Lung microvascular endothelial cell (primary cell): ENCODE measurements at regions not wholly inside any gene's neighbourhood (a gene's known extent, or its start where the extent isn't known, plus 50 kb on each side); places are given as distances from the start of the nearest gene placed in this dataset.
A peak's percentile ranks its signal among the peaks of the same experiment; 100 is the strongest.
"Not testable (repeated sequence)": the region's sequence is repeated elsewhere in the genome, so short reads cannot be mapped to it uniquely, and the experiment has no call there.

ENCODE experiments used
- DNase-seq, 2 donors: peaks; one replicate each; pipeline versions ENCODE4 v3.0.0 to v3.0.0-alpha.2; 2010; ENCODE audit warnings: low read depth in 2 of 2

DNA sequence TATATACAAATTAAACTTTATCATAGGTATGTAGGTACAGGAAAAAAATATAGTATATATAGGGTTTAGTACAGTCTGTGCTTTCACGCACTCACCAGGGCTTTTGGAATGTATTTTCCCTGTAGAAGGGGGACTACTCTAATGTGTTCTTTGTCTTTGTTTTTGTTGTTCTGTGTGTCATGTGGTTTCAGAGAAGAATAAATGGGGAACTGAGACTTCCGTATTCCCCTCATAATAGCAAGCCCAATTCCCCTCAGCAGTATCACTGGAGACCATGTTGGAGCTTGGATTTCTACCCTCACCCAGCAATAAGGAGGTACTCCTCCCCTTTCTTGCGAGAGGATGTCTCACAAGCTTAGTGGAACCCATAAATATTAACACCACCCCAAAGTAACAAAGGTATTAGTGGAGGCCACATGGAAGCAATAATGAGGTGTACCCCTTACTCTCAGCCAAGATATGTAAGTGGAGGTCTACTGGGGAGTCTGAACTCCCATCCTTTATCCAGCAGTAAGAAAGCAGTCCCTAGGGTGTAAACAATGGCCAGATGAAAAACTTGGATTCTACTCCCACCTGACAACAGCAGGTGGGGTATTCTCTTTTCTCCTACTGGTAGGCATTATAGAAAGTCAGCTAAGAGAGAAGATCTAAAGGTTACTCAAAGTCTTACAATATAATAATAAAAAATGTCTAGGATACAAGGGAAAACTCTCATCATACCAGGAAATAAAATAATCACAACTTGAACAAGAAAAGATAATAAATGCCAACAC, 805.4 kb upstream of the GALNTL6 start:
- no peak for DNase-seq

DNA sequence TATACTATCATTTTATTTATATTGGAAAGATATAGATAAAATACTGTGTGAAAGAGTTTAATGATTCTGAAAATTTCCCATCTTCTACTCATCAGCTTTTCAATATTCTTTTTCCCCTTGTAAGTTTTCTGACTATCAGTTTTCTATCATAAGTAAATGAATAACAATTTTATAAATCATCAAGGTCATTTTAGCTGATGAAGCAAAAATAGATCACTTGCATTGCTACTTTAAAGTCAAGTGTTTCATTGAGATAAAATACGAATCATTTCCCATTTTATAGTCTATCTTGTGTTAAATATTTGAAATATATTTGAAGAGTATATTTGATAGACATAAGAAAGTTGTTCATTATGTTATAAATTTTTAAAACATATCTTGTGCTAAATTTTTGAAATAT, 811.0 kb upstream of the GALNTL6 start:
- DNase-seq, result no peak

DNA sequence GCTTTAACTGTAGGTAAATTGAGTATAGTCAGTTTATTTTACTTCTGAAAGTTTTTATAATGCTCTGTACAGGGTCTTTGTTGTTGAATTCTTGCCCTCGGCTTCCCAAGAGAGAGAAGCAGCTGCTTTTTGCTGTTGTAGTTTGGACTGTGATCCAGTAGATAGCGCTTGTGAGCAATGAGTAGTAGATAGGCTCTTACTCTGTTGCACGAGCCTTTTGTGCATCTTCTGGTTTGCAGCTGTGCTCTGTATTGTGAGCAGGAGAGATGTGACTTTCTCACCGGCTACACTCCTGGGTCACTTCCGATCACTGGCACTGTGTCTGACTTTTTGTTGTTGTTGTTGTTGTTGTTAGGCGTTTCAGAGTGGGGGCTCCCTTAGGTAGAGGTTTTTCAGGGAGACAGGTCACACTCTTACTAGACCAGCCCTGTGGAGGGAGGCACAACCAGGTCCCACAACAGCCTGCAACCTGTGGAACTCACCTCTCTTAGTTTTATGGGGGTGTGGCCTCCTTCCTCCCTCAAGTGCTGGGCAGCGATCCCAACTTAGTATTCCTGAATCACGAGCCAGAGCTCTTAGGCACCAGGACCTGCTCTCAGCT, 822.1 kb upstream of the GALNTL6 start:
- no peak for DNase-seq

DNA sequence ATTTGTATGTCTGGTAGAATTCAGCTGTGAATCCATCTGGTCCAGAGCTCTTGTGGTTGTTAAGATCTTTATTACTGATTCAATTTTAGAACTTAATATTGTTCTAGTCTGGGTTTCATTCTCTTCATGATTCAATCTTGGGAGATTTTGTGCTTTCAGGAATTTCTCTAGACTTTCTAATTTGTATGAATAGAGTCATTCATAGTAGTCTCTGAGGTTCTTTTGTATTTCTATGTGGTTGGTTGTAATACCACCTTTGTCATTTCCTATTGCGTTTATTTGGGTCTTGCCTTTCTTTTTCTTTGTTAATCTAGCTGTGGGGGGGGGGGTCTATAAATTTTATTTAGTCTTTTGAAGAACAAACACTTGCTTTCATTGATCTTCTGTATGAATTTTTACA, 824.8 kb upstream of the GALNTL6 start:
- no peak for DNase-seq

DNA sequence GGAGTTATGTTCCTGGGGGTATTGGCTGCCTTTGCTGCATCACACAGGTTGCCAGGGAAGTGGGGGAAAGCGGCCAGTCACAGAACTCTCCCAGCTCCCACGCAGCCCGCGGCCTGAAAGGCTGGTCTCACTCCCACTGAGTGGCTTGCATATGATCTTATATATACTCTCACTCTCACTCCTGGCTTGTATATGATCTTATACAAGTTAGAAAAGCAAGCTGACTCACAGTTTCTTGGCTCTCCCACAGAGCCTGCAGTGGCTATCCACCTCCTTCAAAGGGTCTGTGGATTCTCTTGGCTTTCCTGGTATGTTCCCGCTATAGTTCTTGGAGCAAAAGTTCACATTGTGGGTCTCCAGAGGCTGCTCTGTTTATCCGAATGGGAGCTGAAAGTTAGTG, 833.5 kb upstream of the GALNTL6 start:
- no peak for DNase-seq

DNA sequence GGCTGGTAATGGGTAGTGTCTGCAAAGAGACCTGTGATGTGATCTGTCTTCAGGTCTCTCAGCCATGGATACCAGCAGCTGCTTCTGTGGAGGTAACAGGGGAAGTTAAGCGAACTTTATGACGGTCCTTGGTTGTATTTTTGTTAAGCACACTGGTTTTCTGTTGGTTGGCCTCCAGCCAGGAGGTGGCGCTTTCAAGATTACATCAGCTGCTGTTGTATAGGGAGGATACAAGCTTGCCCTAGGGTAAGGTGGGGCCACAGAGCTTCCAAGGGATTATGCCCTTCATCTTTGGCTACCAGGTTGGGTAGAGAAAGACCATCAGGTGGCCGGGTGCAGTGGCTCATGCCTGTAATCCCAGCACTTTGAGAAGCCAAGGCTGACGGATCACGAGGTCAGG, 834.2 kb upstream of the GALNTL6 start:
- DNase-seq, result no peak

DNA sequence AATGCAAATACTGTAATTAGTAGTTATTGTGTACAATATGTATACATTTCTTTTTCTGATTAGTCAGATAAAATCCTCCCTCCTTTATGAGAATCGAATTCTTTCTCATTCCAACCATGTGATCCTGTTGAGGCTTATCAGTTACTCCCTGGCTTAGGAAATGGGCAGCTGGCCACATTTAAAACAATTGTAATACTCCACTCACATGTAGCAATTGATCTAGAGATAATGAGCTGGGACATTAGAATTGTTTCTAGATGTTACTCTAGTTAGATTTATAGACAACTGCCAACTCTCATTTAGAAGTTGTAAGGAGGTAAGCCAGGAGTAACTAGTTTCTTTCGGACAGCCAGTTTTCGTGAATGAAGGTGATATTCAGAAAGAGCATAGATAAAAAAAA, 859.3 kb upstream of the AADAT start:
- DNase-seq, result no peak

DNA sequence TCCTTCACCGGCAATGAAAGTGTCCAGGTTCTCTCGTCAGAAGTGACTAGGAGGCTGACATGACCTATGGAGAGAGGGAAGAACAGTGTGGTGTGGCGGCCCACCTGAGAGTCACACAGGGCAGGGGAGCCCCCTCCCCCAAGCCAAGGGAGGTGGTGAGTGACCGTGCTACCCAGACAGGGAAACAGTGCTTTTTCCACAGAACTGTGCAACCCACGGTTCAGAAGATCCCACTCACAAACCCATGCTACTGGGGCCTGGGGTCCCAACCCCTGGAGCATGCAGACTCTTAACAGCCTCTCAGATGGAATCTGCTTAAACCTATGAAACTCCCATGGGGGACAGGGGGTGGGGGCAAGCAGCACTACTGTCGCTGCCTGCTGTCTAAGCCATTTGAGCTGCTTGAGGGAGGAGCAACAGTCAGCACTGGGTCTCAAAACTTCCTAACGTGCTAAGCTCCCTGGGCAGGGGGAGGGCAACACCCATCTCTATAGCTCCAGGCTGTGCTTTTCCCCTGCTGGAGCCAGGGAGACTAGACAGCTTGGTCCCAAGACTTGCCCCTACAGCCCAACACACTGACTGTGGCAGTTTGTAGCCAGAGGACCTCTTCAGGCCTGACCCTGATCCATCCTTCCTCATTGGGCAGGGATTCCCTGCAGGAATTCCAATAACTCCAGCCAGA, 850.4 kb upstream of the AADAT start:
- no peak for DNase-seq

DNA sequence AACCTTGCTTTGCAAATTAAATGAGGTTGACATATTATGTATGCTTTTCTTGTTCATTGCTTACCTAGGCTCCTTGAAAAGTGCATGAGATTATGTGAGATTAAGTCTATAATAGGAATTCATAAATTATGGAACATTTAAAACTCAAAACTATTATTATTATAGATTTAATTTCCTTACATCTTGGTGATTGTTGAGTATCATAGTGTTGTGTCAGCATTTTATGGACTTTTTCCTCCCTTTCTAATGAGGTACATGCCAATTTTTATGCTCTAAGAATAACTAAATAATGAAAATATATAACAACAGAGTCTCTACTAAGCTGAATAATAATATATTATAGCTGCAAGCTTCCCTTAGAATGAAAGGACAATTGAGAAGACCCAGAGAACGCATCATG, 848.8 kb upstream of the AADAT start:
- DNase-seq, result no peak

DNA sequence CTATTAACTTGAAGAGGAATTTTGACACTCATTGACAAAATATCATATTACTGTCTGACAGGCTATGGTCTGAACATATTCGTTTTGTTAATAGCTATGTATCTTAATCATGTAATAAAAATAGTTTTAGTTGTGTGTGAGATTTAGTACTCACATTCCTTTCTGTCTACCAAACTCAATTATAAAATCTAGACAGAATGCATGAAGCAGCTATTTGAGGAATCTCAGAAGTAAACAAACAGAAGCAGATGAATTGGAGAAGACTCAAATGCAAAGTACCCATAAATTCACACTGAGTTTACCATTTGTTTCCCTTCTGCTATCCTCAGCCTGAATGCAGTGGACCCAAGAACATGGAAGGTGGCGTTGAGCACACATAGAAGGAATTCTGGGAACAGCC, 841.6 kb upstream of the AADAT start:
- no peak for DNase-seq

DNA sequence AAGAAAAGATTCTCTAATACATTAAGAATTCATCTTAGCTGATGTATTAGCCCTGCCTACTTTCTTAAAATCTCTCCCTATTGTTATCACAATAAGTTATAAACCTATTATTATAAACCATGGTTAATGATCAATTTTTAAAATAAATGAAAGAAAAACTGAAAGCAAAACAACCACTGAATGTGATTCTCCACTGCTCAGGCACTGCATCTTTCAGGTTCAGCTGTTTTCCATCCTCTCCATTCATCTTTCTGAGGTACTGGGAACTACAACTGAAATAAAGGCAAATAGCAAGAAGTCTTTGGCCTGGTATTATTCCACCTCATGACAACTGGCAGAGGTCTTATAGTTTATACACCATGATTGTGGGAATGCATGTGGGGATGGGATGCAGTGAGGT, 798.9 kb upstream of the AADAT start:
- DNase-seq, result no peak

DNA sequence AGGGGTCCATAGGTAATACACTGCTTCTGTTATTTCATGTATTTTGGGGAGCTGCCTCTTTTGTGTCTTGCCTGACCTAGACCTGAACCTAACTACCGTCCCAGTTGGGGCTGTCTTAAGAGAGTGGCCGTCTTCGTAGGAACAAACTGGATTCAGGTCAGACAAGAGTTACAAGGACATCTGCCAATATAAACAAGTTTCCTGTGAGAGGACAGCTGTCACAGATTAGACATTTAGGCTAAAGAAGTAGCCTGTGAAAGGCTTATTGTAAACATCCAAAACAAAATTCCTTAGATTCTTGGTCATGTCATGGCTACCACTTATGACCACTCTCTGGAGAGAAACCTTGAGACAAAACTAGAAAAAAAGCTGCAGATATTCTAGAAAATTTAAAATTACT, 797.6 kb upstream of the AADAT start:
- no peak for DNase-seq

DNA sequence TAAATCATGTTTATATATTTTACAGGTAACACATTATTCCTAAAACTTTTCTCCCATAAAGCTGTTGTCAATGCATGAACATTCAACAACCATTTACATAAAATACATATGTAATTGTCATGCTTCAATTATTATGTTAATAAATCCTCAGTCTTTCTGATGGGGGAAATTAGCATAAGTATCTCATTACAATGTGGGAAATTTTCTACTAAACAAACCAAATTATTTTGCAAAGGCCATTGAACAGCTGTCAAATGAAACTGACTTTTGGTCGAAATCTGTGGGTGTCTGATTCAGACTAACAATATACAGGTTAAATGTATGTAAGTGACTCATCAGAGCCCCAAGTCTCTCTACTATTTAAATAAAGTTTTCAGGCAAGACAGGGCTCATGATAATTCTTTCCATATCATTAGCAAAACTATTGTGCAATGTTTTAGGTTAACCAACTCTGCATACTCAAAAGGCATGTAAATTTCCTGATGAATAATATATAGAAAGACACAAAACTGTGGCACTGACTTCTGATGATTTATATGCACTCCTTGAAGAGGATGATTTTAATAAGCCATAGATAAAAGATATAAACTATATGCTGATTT, 795.3 kb upstream of the AADAT start:
- no peak for DNase-seq

DNA sequence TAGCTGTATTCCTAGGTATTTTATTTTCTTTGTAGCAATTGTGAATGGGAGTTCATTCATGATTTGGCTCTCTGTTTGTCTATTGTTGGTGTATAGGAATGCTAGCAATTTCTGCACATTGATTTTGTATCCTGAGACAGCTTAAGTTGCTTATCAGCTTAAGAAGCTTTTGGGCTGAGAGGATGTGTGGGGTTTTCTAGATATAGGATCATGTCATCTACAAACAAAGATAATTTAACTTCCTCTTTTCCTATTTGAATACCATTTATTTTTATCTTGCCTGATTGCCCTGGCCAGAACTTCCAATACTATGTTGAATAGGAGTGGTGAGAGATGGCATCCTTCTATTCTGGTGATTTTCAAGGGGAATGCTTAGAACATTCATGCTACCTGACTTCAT, 791.9 kb upstream of the AADAT start:
- not testable (repeated sequence) for DNase-seq

DNA sequence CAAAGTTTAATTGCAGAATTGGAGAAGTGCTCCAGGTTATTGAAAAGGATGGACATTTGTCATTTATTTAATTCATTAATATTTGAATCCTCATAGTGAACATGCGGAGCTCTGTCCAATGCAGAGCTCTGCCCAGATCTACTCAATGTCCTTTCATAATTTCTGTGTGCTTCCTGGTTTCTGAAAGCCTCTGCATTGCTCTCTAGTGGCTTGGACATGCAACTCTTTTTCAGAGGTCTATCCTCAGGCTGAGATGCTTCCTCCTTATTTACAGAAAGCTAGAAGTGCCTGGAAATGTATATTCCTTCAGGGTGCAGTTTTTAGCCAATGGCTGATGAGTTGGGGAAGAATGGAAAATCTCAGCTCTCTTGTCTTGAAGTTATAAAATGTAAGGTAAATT, 786.1 kb upstream of the AADAT start:
- DNase-seq, result no peak

DNA sequence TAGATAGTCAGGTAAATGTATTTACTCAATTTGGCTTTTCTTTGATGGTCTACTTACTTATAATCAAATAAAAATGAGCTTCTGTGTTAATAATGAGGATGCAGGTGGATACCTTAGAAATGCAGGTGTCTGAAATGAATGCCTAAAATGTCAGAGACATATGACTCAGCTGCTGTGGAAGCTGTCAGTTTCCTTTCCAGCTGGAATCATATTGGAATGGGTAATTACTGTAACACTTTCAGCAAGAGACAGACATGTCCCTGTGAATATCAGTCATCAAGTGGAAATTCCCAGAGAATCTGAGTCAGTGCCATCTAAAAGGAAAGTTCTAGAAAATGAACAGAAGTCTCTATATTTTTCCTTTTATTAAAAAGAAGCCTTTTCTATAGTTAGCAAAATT, 783.0 kb upstream of the AADAT start:
- no peak for DNase-seq

DNA sequence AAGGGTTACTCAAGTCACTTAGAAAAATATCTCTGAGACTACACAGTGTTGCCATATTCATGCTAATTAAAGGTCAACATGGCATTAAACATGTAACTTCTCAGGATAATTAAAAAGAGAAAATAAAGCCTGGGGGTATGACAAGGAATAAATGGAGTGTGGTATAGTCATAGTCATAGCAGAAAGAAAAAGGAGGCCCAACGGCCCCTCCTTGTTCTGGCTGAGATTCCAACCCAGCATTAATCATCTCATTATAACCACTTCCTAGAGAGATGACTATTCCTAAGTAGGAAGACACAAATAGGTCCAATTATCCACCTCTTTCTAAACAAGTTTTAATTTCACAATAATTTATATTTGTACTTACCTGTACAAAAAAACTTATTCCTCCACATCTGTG, 778.4 kb upstream of the AADAT start:
- DNase-seq, result no peak

DNA sequence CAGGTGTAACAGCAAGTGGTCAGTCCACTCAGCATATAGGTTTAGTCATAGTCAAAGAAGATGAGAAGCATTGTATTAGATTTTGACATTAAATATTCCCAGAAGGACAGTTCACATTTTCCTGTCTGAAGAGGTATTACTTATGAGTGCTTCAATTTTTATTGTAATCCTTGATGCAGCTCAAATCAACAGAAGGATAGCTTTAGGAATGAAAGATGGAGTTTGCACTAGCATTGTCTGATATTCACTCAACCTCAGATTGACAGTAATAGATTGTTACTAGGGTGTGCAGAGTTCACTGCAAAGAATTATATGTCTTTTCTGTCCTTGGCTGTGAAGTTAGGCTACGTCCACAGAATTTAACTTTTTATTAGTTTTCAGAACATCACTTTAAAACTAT, 764.3 kb upstream of the AADAT start:
- DNase-seq, result no peak

DNA sequence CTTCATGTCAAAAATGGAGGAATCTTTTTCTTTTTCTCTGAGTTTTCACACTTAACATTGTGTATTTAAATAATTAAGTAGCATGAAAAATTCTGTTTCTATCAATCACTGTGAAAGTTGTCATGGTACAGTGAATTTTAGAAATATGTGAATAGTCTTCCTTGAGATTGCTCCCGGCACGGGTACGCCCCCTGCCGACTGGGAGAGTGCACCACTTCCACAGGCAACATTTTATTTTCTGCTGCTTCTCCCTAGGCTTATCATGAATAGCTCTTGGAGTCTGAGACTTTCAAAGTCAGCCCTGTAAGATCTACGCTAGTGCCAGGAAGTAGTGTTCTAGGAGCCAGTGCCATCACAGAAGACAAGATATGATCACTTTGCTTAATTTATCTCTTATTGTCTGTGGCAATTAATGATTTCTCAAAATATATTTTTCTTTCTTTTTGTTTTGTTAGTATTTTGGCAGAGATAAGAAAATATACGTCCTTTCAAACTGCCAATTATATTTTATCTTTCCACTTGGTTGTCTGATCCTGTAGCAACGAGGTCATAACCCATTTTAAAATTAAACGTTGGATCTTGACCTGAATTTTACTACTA, 763.8 kb upstream of the AADAT start:
- peak in 1 of 2 donors; percentile 17 for DNase-seq

DNA sequence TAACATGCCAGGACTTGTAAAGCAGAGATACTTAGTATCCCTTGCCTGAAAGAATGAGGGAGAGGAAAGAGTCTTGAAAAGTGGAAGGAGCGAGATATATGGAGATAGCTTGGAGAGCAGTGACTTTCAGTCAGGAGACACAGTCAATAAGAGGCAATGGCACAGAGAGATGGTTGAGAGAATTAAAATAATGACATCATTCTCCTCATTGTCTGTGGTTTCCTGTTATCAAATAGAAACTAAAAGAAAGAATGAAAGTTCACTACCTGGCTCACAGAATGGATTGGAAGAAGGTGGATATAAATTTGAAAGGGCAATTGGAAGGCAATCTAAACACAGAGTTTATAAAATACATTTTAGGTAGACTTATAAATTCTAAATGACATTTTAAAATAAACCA, 760.2 kb upstream of the AADAT start:
- DNase-seq, result no peak

DNA sequence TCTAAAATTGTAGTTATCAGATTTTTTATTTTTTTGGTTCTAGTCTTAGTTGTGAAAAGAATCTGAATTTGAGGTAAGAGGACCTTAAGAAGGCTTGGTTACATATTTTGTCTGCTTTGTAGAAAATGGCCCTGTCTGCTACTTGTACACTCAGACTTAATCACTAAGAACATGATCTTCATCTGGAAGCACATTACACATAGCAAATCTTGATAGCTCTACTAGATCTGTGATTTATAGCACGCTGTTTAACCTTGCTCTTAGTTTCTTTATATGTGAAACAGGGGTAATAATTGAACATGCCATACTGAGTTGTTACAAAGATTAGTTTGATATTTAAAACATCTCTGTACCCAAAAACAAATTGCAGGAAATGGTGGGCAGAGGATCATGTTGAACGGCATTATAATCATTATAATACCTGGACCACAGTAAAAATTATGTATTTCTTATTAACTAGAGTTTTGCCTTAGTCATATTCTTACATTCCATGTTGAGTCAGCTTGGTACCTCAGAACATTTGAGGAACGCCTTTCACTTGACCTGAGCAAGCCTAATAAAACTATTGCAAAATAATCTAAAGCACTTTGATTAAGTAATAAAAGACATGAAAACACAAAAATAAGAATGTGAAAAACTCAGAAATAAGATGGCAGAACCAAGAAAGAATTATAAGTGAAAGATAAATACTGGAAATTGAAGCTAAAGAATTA, 738.0 kb upstream of the AADAT start:
- DNase-seq, result no peak

DNA sequence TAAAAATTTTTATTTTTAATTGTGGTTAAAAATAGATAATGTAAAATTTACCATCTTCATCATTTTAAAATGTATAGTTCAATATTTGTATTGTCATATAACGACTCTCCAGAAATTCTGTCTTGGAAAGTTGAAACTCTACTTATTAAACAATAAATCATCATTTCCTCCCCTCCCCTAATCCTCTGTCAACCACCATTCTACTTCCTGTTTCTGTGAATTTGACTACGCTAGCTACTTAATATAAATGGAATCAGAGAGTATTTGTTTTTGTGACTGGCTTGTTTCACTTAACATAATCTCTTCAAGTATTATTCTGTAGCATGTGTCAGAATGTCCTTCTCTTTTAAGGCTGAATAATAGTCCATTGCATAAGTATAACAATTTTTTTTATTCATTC, 729.0 kb upstream of the AADAT start:
- no peak for DNase-seq
